PFSK-1 (cell line): ENCODE measurements at regions not wholly inside any gene's neighbourhood (a gene's known extent, or its start where the extent isn't known, plus 50 kb on each side); places are given as distances from the start of the nearest gene placed in this dataset.

Experiments used
- FOXP2 ChIP-seq: optimal IDR thresholded peaks from 2 replicates; pipeline ENCODE3; 2011; ENCODE audit warnings: borderline replicate concordance, control low read depth, inconsistent platforms; ENCODE audit not compliant: insufficient read depth; ENCODE audit errors: extremely low read length, extremely low read depth
- POLR2AphosphoS5 ChIP-seq: IDR thresholded peaks from 2 replicates; pipeline ENCODE4 v1.6.1; 2012; ENCODE audit warnings: low read depth, mild to moderate bottlenecking, control low read depth, low read length, moderate library complexity
- REST ChIP-seq, 2 experiments: IDR thresholded peaks; 2 replicates each; pipeline versions ENCODE4 v1.6.1 to v1.8.0; 2011 to 2012; ENCODE audit warnings: low read depth in 2 of 2, low read length in 2 of 2, control low read depth in 1 of 2, inconsistent platforms in 1 of 2, mild to moderate bottlenecking in 1 of 2, moderate library complexity in 1 of 2; ENCODE audit not compliant: insufficient read depth in 1 of 2
- SIN3A ChIP-seq: IDR thresholded peaks from 2 replicates; pipeline ENCODE4 v1.6.1; 2012; ENCODE audit warnings: mild to moderate bottlenecking, low read length, moderate library complexity, borderline replicate concordance; ENCODE audit not compliant: insufficient read depth
- TAF1 ChIP-seq: IDR thresholded peaks from 2 replicates; pipeline ENCODE4 v1.6.1; 2012; ENCODE audit warnings: low read length, control low read depth, borderline replicate concordance; ENCODE audit not compliant: insufficient read depth

- TF ChIP-seq REST (IDR thresholded peaks at IDR 0.05; ENCODE audit: insufficient read depth in 1 of 2, low read depth in 2 of 2, low read length in 2 of 2) = no peak
- no peak for TF ChIP-seq POLR2AphosphoS5
- no peak for TF ChIP-seq TAF1
- no peak for TF ChIP-seq FOXP2
- TF ChIP-seq SIN3A = no peak
Measured at GRCh38 chr1:173418107-173418985, 58.8 kb upstream of the PRDX6 start.

- TF ChIP-seq TAF1 (no peak), FOXP2 (no peak), SIN3A (no peak)
Measured at GRCh38 chr1:173420330-173420806, 56.8 kb upstream of the PRDX6 start.

- TF ChIP-seq REST (IDR thresholded peaks at IDR 0.05; ENCODE audit: insufficient read depth in 1 of 2, low read depth in 2 of 2, low read length in 2 of 2) (no peak), TAF1 (no peak), FOXP2 (no peak), SIN3A (no peak), POLR2AphosphoS5 (no peak)
Measured at GRCh38 chr1:173421286-173421685, 55.8 kb upstream of the PRDX6 start.

- TF ChIP-seq TAF1 (no peak), FOXP2 (no peak), REST (IDR thresholded peaks at IDR 0.05; ENCODE audit: insufficient read depth in 1 of 2, low read depth in 2 of 2, low read length in 2 of 2) (no peak), SIN3A (no peak), POLR2AphosphoS5 (no peak)
Measured at GRCh38 chr1:173421789-173422188, 55.3 kb upstream of the PRDX6 start.

- TF ChIP-seq POLR2AphosphoS5 = no peak
- no peak for TF ChIP-seq FOXP2
- no peak for TF ChIP-seq SIN3A
- no peak for TF ChIP-seq REST (IDR thresholded peaks at IDR 0.05; ENCODE audit: insufficient read depth in 1 of 2, low read depth in 2 of 2, low read length in 2 of 2)
- no peak for TF ChIP-seq TAF1
Measured at GRCh38 chr1:173422456-173422976, 54.6 kb upstream of the PRDX6 start.
